GM19025 (cell line): ENCODE measurements at regions not wholly inside any gene's neighbourhood (a gene's known extent, or its start where the extent isn't known, plus 50 kb on each side); places are given as distances from the start of the nearest gene placed in this dataset.

Experiments
- ATAC-seq: cut with Tn5 transposase; IDR thresholded peaks from one replicate; pipeline ENCODE4 v1.9.1; 2021; ENCODE audit warnings: mild to moderate bottlenecking, low read depth, moderate library complexity; ENCODE audit not compliant: unreplicated experiment

DNA sequence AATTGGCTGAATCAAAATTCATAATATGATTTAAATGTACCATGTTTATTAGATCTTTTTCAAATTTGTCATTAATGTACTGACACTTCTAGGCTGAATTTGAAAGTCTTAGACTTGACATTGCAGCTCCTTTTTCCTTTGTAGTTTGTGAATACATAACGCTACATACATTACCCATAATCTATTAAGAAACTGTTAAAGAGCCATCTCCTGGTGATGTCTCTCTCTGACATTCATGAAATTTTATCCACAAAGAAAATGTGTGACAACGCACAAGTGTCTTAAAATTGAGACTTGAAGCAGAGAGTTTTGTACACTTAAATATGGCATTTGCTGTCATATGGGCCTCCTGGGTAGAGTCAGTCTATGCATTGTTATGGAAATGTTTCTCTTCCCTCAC, 320.2 kb upstream of the ARGLU1 start:
- ATAC-seq, result no peak

DNA sequence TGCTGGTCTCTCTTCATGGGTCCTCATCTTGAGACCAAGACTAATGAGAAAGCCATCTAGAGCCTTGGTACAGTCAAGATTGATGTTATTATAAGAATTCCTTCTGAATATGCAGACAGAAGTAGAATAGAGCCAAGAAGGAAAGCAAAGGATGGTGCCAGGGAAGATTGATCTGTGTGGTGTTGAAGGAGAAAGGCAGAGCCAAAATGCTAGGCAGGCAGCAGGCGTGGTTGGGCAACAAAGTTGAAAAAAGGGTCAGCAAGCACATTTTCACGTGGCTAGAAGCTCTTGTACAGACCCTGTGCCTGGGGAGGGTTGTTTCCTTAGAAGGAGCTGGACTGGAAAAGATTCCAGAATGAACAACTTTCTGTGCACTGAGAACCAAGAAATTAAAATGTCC, 319.7 kb upstream of the ARGLU1 start:
- ATAC-seq, result no peak

GRCh38 chr13:106883976-106884375, 316.0 kb upstream of the ARGLU1 start:
- no peak for ATAC-seq

DNA sequence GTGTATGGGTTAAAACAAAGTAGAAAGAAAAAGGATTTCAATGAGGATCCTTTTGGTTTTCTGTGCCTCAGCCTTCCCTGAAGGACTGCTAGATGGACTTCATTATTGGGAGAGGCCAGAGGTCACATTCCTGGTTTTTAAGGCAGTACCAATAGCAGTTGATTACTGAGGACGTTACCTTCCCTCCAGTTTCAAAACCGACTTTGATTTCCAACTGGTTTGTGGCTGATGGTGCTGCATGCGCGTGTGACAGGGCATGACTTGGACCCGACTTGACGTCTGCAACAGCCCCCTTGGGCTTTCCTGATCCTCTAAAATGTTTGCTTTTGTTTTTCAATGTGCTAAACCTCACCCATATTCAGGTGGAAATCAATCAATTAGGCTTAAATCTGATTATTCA, 314.3 kb upstream of the ARGLU1 start:
- no peak for ATAC-seq

DNA sequence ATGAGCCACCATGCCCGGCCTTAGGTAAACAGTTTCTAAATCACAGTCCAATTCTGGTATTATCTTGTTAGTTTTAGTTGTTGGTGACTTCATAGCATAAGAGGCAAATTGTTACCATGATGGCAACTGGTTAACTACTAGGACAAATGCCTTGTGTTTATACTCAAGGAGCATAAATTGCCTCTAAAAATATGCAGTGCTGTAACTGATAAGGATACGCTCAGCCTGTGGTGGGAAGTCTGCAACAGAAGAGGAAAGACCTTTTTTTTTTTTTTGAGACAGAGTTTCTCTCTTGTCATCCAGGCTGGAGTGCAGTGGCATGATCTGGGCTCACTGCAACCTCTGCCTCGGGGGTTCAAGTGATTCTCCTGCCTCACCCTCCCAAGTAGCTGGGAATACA, 311.9 kb upstream of the ARGLU1 start:
- ATAC-seq, result no peak

- ATAC-seq, result no peak
Observed at GRCh38 chr13:106874323-106874722, 306.4 kb upstream of the ARGLU1 start.

GRCh38 chr13:106873810-106874209, 305.9 kb upstream of the ARGLU1 start:
- no peak for ATAC-seq

DNA sequence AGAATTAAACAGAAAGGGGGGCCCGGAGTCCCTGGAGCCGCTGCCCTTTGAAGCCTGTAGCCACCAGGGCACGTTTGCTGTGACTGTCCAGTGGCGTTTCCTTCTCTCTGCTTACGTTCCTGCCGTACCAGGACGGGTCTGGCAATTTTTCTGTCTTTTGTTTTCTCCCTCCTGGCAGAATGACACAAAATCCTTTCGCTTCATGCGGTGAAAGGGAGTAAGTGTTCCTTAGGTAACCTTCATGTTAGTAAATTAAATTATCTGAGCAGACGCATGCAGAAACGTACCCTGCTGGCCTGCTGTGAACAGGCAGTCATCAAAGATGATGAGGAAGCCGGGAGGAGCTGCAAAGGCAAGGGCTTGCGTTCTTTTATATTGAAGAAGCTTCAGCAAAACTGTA, 299.3 kb upstream of the ARGLU1 start:
- no peak for ATAC-seq

DNA sequence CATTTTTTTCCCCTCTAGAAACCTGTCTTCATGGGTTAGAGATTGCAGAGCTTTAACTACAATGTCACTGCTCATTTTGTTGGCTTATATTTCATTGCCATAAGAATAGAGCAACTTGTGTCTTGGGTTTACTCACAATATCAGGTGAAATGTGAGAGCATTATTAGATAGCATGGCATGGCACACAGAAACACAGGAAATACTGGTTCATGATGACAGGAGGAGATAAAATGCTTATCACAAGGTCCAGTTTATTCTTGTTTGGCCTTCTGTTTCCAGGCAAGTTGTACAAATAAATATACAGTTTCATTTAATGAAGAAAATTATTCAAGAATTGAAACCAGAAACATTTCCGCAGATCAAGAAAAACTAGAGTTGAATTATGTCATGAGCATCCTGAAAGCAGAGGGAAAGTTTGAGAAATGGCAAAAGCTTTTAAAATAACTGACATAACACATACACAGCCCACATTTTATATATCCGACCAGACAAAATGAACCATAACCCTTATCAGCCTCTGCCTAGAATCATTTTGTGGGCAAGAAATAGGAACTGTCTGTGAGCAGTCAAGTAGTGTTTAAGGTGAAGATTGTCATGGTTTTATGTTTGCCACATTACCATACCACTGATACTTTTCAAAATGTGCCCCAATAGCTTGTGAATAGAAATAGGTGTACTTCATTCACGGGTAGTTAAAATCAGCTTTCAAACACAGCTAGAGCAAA, 297.9 kb upstream of the ARGLU1 start:
- ATAC-seq, result no peak

GRCh38 chr13:106859533-106859904, 291.6 kb upstream of the ARGLU1 start:
- ATAC-seq, result no peak

DNA sequence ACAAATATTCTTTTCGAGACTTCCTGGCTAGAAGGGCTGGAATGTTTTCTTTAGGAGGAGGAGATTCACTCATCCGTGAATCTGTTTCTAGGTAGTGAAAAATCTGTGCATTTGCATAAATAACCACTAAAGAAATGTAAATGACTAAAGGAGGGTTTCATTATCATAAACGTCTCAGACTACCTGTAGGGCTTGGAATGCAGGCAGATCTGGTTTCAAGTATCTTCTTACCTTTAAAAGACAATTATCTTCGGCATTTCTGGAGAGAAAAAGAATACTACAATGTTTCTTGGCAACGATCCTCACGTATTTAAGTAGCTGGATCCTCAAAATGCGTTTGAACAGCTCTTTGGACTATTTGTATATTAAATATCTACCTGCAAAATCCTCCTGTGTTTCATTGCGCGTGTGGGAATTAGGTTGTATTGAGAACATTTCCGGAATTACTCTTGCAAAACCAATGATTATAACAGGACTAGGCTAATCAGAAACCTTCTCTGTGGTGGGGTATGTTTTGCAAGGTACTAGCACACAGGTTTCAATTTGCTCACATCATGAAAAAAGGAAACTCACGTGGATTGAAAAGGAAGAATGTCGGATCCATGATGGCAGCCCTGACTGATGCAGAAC, 291.1 kb upstream of the ARGLU1 start:
- ATAC-seq, result no peak

DNA sequence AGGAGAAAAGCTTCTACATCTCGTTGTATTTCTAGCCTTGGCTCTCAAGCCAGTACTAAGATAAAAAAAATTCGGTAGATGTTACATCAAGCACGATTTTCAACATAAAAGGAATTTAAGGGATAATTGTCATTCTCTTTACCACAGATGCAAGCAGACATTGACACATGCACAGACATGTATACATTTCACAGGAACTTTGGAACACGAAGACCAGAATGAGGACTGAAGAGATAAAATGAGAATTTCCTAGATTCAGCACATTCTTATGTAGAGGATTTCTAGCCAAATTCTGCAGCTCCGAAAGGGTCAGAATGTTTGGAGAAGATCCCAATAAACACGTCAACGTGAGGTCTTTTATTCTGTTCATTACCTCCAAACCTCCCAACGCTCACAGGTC, 284.5 kb upstream of the ARGLU1 start:
- no peak for ATAC-seq

DNA sequence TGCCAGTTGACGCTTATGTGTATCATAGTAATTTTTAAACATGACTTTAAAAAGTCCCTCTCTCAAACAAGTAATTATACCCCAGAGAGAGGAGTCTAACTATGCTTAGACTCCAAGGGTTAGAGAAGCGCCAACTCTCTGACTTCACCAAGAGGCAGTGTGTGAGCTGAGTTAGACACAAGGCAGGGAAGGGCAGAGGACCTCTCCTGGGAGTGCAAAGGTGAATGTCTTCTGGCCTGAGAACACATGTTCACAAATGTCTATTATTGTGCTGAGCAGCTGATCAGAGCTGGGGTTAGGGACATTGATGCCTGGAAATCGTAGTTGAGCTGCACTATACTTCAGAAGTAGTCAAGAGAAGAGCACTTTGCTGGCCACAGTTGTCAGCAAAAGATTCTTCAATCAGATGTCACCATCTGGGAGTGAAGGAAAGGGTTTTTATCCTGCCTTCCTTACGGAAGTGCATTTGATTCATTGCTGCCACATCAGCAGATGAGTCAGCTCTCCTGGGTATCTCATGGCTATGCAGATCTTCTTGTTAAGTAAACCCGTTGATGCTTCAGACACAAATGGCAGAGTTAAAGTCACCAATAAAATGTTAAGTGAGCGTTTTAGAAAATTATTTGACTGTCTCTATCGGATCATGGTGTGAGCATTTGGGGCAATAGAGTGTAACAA, 283.2 kb upstream of the ARGLU1 start:
- no peak for ATAC-seq

DNA sequence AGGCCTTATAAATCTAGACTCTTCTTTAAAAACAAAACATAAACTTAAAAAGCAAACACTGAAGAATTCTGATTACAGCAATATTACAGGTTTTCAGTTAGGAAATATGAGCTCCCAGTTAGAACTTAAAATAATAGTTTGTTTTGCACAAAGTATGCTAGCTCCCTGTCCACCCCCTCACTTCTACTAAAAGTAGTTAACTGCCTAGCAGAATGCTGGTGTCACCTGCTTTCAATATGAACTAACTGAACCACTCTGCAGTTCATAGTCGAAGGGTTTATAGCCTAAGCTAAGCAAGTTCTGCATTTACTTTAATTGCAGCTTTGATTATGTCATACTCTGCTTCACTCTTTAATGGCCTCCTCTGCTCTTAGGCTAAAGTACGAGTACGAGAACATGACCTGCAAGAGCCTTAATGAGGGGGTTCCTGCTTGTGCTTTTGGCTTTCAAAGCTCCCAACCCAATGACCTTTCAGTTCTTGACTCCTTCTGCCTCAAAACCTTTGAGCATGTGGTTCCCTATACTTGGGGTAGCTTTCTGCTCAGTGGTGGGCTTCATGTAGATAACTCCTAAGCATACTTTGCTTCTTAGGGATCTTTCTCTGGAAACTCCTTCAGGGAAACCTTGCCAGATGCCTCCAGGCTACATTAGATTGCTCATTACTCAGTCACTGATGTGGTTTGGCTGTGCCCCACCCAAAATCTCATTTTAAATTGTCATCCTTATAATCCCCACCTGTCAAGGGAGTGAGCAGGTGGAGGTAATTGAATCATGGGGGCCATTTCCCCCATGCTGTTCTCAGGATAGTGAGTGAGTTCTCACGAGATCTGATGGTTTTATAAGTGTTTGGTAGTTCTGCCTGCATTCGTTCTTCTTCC, 278.9 kb upstream of the ARGLU1 start:
- no peak for ATAC-seq

- ATAC-seq, result no peak
Observed at GRCh38 chr13:106836186-106836802, 268.4 kb upstream of the ARGLU1 start.

DNA sequence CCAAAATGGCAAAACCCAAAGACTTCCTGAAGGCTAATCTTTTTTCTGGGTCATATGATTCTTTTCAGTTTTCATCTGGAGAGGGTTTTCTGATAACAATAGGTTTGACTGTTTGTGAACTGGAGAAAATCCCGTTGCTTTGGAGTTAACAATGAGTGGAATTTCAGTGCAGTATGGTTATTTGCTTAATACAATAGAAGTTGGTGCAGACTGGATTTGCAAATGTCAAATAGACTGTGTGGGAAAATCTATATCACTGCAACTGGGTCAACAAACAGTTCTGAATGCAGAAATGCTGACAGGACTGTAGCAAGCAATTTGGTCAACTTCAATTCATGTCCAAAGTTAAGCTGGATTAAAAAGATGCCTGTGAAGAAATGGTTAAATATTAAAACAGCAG, 267.5 kb upstream of the ARGLU1 start:
- no peak for ATAC-seq

DNA sequence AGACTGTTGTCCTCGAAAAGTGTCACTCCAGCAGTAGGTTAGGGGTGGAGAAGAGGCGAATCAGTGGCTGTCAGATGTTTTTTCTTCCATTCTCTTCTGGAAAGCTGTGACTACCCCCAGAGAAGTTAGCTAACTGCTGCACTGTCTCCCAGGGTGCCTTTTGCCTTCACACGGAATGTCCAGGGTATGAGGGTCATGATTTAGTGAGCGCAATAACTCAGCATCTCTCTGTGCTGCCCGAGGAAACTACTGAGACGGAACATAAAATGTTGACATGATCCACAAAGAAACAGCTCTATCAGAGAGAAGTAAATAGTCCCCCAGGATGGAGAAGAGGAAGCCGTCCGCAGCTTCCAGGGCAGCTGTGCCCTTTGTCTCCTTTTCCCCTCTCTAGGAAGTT, 254.0 kb upstream of the ARGLU1 start:
- no peak for ATAC-seq

DNA sequence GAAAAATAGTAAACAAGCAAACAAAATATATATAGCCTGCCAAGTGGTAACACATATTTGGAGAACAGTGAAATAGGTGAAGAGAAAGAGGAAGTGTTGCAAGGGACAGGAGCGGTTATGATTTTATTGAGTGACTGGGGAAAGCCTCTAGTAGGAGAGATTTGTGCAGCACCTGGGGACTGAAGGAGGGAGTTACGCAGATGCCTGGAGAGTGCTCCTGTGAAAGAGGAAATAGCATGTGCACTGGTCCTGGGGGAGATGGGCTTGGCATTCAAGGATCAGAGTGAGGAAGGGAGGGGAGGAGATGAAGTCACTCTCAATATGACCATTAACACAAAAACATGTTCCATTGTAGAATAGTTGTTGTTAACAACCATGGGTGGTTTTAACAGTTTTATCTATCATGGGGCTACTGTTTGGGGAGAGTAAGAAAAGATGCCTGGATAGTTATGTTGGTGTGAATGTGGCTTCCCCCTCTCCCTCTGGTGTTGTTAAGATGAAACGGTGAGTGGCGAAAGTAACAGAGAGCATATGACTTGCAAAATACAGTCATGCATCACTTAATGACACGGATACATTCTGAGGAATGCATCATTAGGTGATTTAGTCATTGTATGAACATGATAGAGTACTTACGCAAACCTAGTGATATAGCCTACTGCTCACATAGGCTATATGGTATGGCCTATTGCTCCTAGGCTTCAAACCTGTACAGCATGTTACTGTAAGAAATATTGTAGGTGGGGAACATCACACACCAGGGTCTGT, 251.7 kb upstream of the ARGLU1 start:
- no peak for ATAC-seq

GRCh38 chr13:106818971-106819370, 251.0 kb upstream of the ARGLU1 start:
- no peak for ATAC-seq

- no peak for ATAC-seq
Observed at GRCh38 chr13:106815545-106815944, 247.6 kb upstream of the ARGLU1 start.
